Lung (tissue), 11 donors: ENCODE measurements at regions not wholly inside any gene's neighbourhood (a gene's known extent, or its start where the extent isn't known, plus 50 kb on each side); places are given as distances from the start of the nearest gene placed in this dataset.
A peak's percentile ranks its signal among the peaks of the same experiment; 100 is the strongest.

Experiments used
- ATAC-seq: fragments of 200-7000 bp; cut with Tn5 transposase; one replicate; pipeline ENCODE4 v1.9.1; 2020; ENCODE audit warnings: moderate number of reproducible peaks; ENCODE audit not compliant: insufficient read depth, low FRiP score
- DNase-seq, 3 donors: peaks; one replicate each; pipeline ENCODE4 v3.0.0-alpha.2; 2013 to 2017
- H3K27ac ChIP-seq, 2 donors: one replicate each; pipeline ENCODE4 v1.5.1; 2013; ENCODE audit warnings: mild to moderate bottlenecking in 2 of 2, moderate library complexity in 2 of 2, control low read depth in 1 of 2, inconsistent platforms in 1 of 2, low read depth in 1 of 2, low read length in 1 of 2
- H3K27me3 ChIP-seq, 3 donors: one replicate each; pipeline ENCODE4 v1.5.1; 2013; ENCODE audit warnings: low read length in 2 of 3; ENCODE audit not compliant: control insufficient read depth in 3 of 3, insufficient read depth in 3 of 3
- H3K36me3 ChIP-seq, 4 donors: one replicate each; pipeline ENCODE4 v1.5.1; 2013; ENCODE audit warnings: low read length in 4 of 4, mild to moderate bottlenecking in 1 of 4, moderate library complexity in 1 of 4; ENCODE audit not compliant: control insufficient read depth in 4 of 4, insufficient read depth in 4 of 4
- H3K4me1 ChIP-seq, 5 donors: one replicate each; pipeline ENCODE4 v1.5.1; 2013; ENCODE audit warnings: low read length in 5 of 5, mild to moderate bottlenecking in 2 of 5, moderate library complexity in 1 of 5; ENCODE audit not compliant: control insufficient read depth in 5 of 5, insufficient read depth in 5 of 5
- H3K4me3 ChIP-seq: one replicate; pipeline ENCODE4 v1.5.1; 2013; ENCODE audit warnings: mild to moderate bottlenecking, control low read depth, moderate library complexity
- H3K9ac ChIP-seq, 2 donors: one replicate each; pipeline ENCODE4 v1.5.1; 2013; ENCODE audit warnings: low read length in 2 of 2, control low read depth in 1 of 2; ENCODE audit not compliant: insufficient read depth in 1 of 2
- H3K9me3 ChIP-seq, 4 donors: one replicate each; pipeline ENCODE4 v1.5.1; 2013; ENCODE audit warnings: low read length in 3 of 4, mild to moderate bottlenecking in 1 of 4, moderate library complexity in 1 of 4; ENCODE audit not compliant: control insufficient read depth in 4 of 4, insufficient read depth in 3 of 4
- WGBS, 2 donors: extraction: QIAGEN DNeasy Blood & Tissue Kit; methylation state at CpG; one replicate each; pipeline ENCODE4 v1.1.7; 2013; 5-methylcytosine and 5-hydroxymethylcytosine counted together
- TF ChIP-seq, protein P1 (sequence below): IDR thresholded peaks from 2 replicates; pipeline ENCODE4 v1.5.1; 2012; ENCODE audit warnings: mild to moderate bottlenecking; ENCODE audit errors: control extremely low read depth, extremely low read depth
- donor health status: control.
- donor health status: control.
- donor health status: Bipolar disorder and iron deficiency.
- donor health status: healthy.
- donor health status: DM: yes; HTN: yes; CAD: no.

DNA sequence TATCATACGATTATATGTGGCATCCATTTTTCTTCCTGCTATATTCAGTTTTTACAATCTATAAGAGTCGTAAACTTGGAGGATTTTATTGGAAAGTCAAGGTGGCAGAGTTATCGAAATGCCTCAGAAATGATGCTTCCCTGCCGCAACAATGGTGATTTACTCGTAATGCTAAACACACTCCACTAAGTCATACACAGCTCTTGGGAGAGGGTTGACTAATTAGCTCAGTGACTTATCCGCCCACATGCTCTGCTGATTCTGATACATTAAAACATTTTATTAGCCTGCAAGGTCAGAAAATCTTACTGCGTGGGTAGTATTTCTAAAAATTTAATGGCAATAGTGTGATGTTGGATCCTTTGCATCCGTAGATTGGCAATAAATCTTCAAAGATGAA, 420.1 kb downstream of the ARAP2 start:
- no peaks in the 10 kb centered on the region for H3K27me3 ChIP-seq
- no peak overlapping the region for H3K9ac ChIP-seq
- TF ChIP-seq, protein P1, sequence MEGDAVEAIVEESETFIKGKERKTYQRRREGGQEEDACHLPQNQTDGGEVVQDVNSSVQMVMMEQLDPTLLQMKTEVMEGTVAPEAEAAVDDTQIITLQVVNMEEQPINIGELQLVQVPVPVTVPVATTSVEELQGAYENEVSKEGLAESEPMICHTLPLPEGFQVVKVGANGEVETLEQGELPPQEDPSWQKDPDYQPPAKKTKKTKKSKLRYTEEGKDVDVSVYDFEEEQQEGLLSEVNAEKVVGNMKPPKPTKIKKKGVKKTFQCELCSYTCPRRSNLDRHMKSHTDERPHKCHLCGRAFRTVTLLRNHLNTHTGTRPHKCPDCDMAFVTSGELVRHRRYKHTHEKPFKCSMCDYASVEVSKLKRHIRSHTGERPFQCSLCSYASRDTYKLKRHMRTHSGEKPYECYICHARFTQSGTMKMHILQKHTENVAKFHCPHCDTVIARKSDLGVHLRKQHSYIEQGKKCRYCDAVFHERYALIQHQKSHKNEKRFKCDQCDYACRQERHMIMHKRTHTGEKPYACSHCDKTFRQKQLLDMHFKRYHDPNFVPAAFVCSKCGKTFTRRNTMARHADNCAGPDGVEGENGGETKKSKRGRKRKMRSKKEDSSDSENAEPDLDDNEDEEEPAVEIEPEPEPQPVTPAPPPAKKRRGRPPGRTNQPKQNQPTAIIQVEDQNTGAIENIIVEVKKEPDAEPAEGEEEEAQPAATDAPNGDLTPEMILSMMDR: no peak
- peaks cover 0 to 3% (median 0%) of the 10 kb centered on the region in 4 donors for H3K9me3 ChIP-seq
- no peak for ATAC-seq
- no peak for DNase-seq
- H3K4me1 ChIP-seq: no peaks in the 10 kb centered on the region
- H3K27ac ChIP-seq: no peak overlapping the region
- WGBS, 2 donors: 89 to 94% methylated on average over 8 of the region's 8 CpGs
- H3K4me3 ChIP-seq: no peak overlapping the region
- no peaks in the 10 kb centered on the region for H3K36me3 ChIP-seq

- DNase-seq (no peak), ATAC-seq (no peak)
- Histone ChIP-seq H3K27ac (no peak overlapping the region), H3K9ac (no peak overlapping the region), H3K36me3 (no peaks in the 10 kb centered on the region), H3K4me1 (no peaks in the 10 kb centered on the region), H3K27me3 (no peaks in the 10 kb centered on the region), H3K9me3 (no peaks in the 10 kb centered on the region), H3K4me3 (no peak overlapping the region)
- TF ChIP-seq, protein P1: no peak
Observed at GRCh38 chr4:35835893-35836292, 408.4 kb downstream of the ARAP2 start.

- H3K27me3 ChIP-seq: no peaks in the 10 kb centered on the region
- H3K36me3 ChIP-seq: no peaks in the 10 kb centered on the region
- H3K9me3 ChIP-seq: no peaks in the 10 kb centered on the region
- no peak overlapping the region for H3K27ac ChIP-seq
- DNase-seq (no peak), ATAC-seq (no peak)
- TF ChIP-seq, protein P1: no peak
- no peaks in the 10 kb centered on the region for H3K4me1 ChIP-seq
- H3K9ac ChIP-seq: no peak overlapping the region
- no peak overlapping the region for H3K4me3 ChIP-seq
Observed at GRCh38 chr4:35836596-35836995, 407.7 kb downstream of the ARAP2 start.

DNA sequence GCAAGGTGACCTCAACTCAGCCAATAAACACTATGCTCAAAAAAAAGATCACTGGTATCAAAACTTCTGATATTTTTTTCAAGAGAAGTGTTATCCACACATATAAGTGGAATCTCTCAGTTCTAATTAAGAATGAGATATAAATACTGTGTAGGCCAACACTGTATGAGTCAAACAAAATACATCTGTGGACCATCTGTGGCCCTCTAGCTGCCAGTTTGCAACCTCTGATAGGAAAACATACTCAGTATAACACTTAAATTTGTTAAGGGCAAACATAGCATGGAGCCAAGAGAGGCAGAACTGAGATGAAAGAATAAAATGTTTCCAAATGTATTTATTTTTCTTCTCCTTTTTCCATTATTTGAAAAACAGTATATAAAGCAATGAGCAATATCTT, 377.3 kb downstream of the ARAP2 start:
- TF ChIP-seq, protein P1: no peak

More for the DNA sequence above, 377.3 kb downstream of the ARAP2 start:
- Histone ChIP-seq H3K4me1 (no peaks in the 10 kb centered on the region), H3K9ac (no peak overlapping the region), H3K4me3 (no peak overlapping the region), H3K27me3 (no peaks in the 10 kb centered on the region), H3K27ac (no peak overlapping the region), H3K36me3 (no peaks in the 10 kb centered on the region), H3K9me3 (peaks cover 0 to 5% (median 0%) of the 10 kb centered on the region in 4 donors)
- ATAC-seq (no peak), DNase-seq (peak in 1 of 3 donors; percentile 1)
